GM18867 (cell line): ENCODE measurements at regions not wholly inside any gene's neighbourhood (a gene's known extent, or its start where the extent isn't known, plus 50 kb on each side); places are given as distances from the start of the nearest gene placed in this dataset.
A peak's percentile ranks its signal among the peaks of the same experiment; 100 is the strongest.
"Not testable (repeated sequence)": the region's sequence is repeated elsewhere in the genome, so short reads cannot be mapped to it uniquely, and the experiment has no call there.

Source experiments
- ATAC-seq: cut with Tn5 transposase; IDR thresholded peaks from one replicate; pipeline ENCODE4 v1.9.1; 2021; ENCODE audit warnings: mild to moderate bottlenecking, moderate library complexity; ENCODE audit not compliant: unreplicated experiment

GRCh38 chr11:34830648-34831047, 85.5 kb downstream of the APIP start:
- ATAC-seq: no peak

GRCh38 chr11:34830035-34830434, 86.1 kb downstream of the APIP start:
- no peak for ATAC-seq

GRCh38 chr11:34827228-34827627, 89.0 kb downstream of the APIP start:
- peak; percentile 60 for ATAC-seq

GRCh38 chr11:34826384-34826726, 89.8 kb downstream of the APIP start:
- ATAC-seq: no peak

GRCh38 chr11:34825670-34826383, 90.4 kb downstream of the APIP start:
- no peak for ATAC-seq

- no peak for ATAC-seq
These were observed 90.9 kb downstream of the APIP start for GRCh38 chr11:34825315-34825669.

- ATAC-seq: no peak
These were observed 91.8 kb downstream of the APIP start for GRCh38 chr11:34824425-34824824.

- no peak for ATAC-seq
These were observed 92.5 kb downstream of the APIP start for GRCh38 chr11:34823639-34824038.

- ATAC-seq: no peak
These were observed 93.0 kb downstream of the APIP start for GRCh38 chr11:34823197-34823596.

GRCh38 chr11:34819740-34820482, 96.3 kb downstream of the APIP start:
- ATAC-seq: no peak

- ATAC-seq: not testable (repeated sequence)
These were observed 98.4 kb downstream of the APIP start for GRCh38 chr11:34817812-34818211.

- ATAC-seq: no peak
These were observed 99.4 kb downstream of the APIP start for GRCh38 chr11:34816698-34817213.

- no peak for ATAC-seq
These were observed 103.1 kb downstream of the APIP start for GRCh38 chr11:34812905-34813576.

- ATAC-seq: no peak
These were observed 104.3 kb downstream of the APIP start for GRCh38 chr11:34811858-34812257.

- no peak for ATAC-seq
These were observed 106.0 kb downstream of the APIP start for GRCh38 chr11:34810107-34810562.

GRCh38 chr11:34809191-34810106, 106.7 kb downstream of the APIP start:
- ATAC-seq: no peak

GRCh38 chr11:34806875-34807274, 109.3 kb downstream of the APIP start:
- no peak for ATAC-seq

GRCh38 chr11:34805937-34806336, 110.2 kb downstream of the APIP start:
- ATAC-seq: no peak

- no peak for ATAC-seq
These were observed 116.3 kb downstream of the APIP start for GRCh38 chr11:34799848-34800247.

- ATAC-seq: no peak
These were observed 117.2 kb downstream of the APIP start for GRCh38 chr11:34798985-34799384.

- not testable (repeated sequence) for ATAC-seq
These were observed 118.7 kb downstream of the APIP start for GRCh38 chr11:34797497-34797896.
